HL-60 (cell line): ENCODE measurements at regions not wholly inside any gene's neighbourhood (a gene's known extent, or its start where the extent isn't known, plus 50 kb on each side); places are given as distances from the start of the nearest gene placed in this dataset.
"Not testable (repeated sequence)": the region's sequence is repeated elsewhere in the genome, so short reads cannot be mapped to it uniquely, and the experiment has no call there.

Experiments used
- DNase-seq, 2 experiments: peaks; one replicate each; pipeline ENCODE4 v3.0.0-alpha.2; 2010 to 2020; ENCODE audit warnings: low read depth in 1 of 2, low spot score in 1 of 2
- H3K27ac ChIP-seq: fragments of 250-450 bp; sonication (Bioruptor Pico); replicated peaks from 2 replicates; pipeline ENCODE4 v1.5.1; 2020; ENCODE audit warnings: mild to moderate bottlenecking, moderate library complexity
- H3K27me3 ChIP-seq: fragments of 250-450 bp; sonication (Bioruptor Pico); 2 replicates; pipeline ENCODE4 v1.5.1; 2021; ENCODE audit warnings: mild to moderate bottlenecking, moderate library complexity; ENCODE audit not compliant: insufficient read depth, poor library complexity, severe bottlenecking
- H3K4me3 ChIP-seq: replicated peaks from 2 replicates; pipeline ENCODE4 v1.5.1; 2011; ENCODE audit warnings: mild to moderate bottlenecking, control low read depth, low read length; ENCODE audit not compliant: insufficient read depth
- GABPA ChIP-seq: IDR thresholded peaks from 2 replicates; pipeline ENCODE4 v1.6.1; 2012; ENCODE audit warnings: low read depth
- POLR2AphosphoS5 ChIP-seq: IDR thresholded peaks from 2 replicates; pipeline ENCODE4 v1.6.1; 2012; ENCODE audit warnings: low read depth
- SPI1 ChIP-seq: IDR thresholded peaks from 2 replicates; pipeline ENCODE4 v1.6.1; 2012; ENCODE audit warnings: low read depth, mild to moderate bottlenecking, borderline replicate concordance
- TF ChIP-seq, protein P1 (sequence below): IDR thresholded peaks from one replicate; pipeline ENCODE4 v1.5.1; 2011; ENCODE audit warnings: low read length, control low read depth, inconsistent platforms; ENCODE audit not compliant: insufficient read depth
- TF ChIP-seq, protein P2 (sequence below): IDR thresholded peaks from 2 replicates; pipeline ENCODE4 v1.6.1; 2012; ENCODE audit warnings: low read depth; ENCODE audit not compliant: insufficient replicate concordance

DNA sequence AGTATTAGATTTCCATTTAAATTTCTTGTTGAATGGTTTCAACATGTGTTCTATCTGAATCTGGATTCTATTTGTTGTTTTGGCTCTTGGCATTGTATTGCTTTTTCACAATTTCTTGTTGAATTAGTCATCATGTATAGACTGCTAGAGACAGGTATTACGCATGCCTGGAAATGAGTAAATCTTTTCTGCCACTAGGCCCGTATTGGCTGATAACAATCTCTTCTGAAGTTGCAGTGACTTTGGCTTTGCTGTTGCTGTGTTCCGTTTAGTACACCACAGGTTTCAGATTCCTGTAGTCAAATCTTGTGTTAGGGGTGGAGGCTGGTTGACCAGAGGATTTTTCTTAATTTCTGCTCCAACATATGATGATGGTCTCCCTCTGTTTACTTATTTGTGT lies 1339.4 kb downstream of the GRIK2 start:
- Histone ChIP-seq H3K27ac (no peak overlapping the region), H3K27me3 (no peaks in the 10 kb centered on the region), H3K4me3 (no peak overlapping the region)
- no peak for DNase-seq
- TF ChIP-seq POLR2AphosphoS5 (no peak), SPI1 (no peak), GABPA (no peak)
- TF ChIP-seq, protein P1, sequence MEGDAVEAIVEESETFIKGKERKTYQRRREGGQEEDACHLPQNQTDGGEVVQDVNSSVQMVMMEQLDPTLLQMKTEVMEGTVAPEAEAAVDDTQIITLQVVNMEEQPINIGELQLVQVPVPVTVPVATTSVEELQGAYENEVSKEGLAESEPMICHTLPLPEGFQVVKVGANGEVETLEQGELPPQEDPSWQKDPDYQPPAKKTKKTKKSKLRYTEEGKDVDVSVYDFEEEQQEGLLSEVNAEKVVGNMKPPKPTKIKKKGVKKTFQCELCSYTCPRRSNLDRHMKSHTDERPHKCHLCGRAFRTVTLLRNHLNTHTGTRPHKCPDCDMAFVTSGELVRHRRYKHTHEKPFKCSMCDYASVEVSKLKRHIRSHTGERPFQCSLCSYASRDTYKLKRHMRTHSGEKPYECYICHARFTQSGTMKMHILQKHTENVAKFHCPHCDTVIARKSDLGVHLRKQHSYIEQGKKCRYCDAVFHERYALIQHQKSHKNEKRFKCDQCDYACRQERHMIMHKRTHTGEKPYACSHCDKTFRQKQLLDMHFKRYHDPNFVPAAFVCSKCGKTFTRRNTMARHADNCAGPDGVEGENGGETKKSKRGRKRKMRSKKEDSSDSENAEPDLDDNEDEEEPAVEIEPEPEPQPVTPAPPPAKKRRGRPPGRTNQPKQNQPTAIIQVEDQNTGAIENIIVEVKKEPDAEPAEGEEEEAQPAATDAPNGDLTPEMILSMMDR, result no peak
- TF ChIP-seq, protein P2, sequence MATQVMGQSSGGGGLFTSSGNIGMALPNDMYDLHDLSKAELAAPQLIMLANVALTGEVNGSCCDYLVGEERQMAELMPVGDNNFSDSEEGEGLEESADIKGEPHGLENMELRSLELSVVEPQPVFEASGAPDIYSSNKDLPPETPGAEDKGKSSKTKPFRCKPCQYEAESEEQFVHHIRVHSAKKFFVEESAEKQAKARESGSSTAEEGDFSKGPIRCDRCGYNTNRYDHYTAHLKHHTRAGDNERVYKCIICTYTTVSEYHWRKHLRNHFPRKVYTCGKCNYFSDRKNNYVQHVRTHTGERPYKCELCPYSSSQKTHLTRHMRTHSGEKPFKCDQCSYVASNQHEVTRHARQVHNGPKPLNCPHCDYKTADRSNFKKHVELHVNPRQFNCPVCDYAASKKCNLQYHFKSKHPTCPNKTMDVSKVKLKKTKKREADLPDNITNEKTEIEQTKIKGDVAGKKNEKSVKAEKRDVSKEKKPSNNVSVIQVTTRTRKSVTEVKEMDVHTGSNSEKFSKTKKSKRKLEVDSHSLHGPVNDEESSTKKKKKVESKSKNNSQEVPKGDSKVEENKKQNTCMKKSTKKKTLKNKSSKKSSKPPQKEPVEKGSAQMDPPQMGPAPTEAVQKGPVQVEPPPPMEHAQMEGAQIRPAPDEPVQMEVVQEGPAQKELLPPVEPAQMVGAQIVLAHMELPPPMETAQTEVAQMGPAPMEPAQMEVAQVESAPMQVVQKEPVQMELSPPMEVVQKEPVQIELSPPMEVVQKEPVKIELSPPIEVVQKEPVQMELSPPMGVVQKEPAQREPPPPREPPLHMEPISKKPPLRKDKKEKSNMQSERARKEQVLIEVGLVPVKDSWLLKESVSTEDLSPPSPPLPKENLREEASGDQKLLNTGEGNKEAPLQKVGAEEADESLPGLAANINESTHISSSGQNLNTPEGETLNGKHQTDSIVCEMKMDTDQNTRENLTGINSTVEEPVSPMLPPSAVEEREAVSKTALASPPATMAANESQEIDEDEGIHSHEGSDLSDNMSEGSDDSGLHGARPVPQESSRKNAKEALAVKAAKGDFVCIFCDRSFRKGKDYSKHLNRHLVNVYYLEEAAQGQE, result no peak

DNA sequence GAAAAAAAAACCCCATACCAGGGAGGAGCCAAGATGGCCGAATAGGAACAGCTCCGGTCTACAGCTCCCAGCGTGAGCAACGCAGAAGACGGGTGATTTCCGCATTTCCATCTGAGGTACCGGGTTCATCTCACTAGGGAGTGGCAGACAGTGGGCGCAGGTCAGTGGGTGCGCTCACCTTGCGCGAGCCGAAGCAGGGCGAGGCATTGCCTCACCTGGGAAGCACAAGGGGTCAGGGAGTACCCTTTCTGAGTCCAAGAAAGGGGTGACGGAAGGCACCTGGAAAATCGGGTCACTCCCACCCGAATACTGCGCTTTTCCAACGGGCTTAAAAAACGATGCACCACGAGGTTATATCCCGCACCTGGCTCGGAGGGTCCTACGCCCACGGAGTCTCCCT lies 1328.6 kb downstream of the GRIK2 start:
- not testable (repeated sequence) for H3K27me3 ChIP-seq, H3K4me3 ChIP-seq

DNA sequence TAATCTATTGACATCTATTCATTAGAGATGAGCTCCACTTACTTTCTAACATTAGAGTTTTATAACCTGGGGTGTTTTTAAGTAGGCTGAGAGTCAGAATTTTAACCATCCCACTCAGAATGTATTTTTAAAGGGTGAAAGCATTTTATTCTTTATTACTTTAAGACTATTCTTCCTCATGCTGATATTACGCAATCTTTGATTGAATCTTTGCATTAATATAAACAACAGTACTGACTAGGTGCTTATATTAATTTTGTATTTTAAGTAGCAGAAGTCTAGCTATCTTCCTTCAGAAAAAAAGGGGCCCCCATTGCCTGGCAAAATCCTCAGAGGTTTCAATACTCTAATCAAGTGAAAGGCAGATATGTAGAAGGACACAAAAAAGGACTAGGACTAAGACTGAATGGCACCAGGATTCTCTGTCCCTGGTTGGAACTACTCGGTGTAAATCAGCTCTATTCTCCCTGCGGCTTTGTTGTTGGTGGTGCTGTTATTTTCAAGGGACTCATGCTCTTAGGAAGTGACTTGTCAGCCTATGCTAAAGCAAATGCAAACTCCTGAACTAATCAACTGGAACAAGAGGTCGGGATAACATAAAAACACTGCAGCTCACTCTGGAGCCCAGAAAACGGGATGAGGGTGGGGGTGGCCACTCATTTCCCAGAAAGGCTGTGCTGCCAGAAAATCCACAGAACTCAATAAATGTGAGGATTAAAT lies 1324.4 kb downstream of the GRIK2 start:
- Histone ChIP-seq H3K27ac (no peak overlapping the region), H3K4me3 (no peak overlapping the region), H3K27me3 (no peaks in the 10 kb centered on the region)
- TF ChIP-seq, protein P2, result no peak
- TF ChIP-seq POLR2AphosphoS5, result no peak
- DNase-seq, result no peak

More for the DNA sequence above, 1328.6 kb downstream of the GRIK2 start:
- DNase-seq, H3K27ac ChIP-seq: not testable (repeated sequence)

DNA sequence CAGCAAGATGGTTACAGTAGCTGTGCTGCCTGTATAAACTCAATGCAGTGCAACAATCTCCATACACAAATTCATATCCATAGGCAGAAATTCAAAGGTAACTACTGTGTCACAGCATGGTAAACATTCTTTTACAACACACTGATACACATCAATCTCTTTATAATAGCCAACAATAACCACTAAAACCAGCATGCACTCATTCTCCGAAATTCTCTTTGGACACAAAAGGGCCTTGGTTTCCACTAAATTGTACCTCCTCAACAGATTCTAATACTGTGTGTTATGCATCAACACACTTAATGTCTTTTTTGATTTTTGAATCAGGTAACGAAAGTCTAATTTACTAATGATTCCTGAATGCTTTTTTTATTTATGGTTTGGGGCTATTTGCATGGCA lies 1323.7 kb downstream of the GRIK2 start:
- no peak overlapping the region for H3K27ac ChIP-seq
- TF ChIP-seq SPI1, result no peak
- TF ChIP-seq POLR2AphosphoS5, result no peak
- TF ChIP-seq GABPA, result no peak
- TF ChIP-seq, protein P2, result no peak
- TF ChIP-seq, protein P1, result no peak
- no peak overlapping the region for H3K4me3 ChIP-seq
- DNase-seq, result no peak
- no peaks in the 10 kb centered on the region for H3K27me3 ChIP-seq
